T-helper 2 cell treated with Interferon-gamma antibody and Interleukin-4, amounts not matched to agents 5 μg/mL and 100 μg/mL, for 36 hours (primary cell): ENCODE measurements at regions not wholly inside any gene's neighbourhood (a gene's known extent, or its start where the extent isn't known, plus 50 kb on each side); places are given as distances from the start of the nearest gene placed in this dataset.

Experiments
- DNase-seq: peaks from one replicate; pipeline ENCODE4 v3.0.0; 2021; ENCODE audit warnings: low spot score
- H3K27ac Mint-ChIP-seq: one replicate; pipeline ENCODE4 v1.8.0; 2021; ENCODE audit warnings: mild to moderate bottlenecking, mixed read lengths
- H3K27me3 Mint-ChIP-seq: one replicate; pipeline ENCODE4 v1.8.0; 2021; ENCODE audit warnings: low read depth, mixed read lengths
- H3K36me3 Mint-ChIP-seq: one replicate; pipeline ENCODE4 v1.8.0; 2021; ENCODE audit warnings: low read depth, mixed read lengths
- H3K4me1 Mint-ChIP-seq: one replicate; pipeline ENCODE4 v1.8.0; 2021; ENCODE audit warnings: low read depth, mixed read lengths
- H3K4me3 Mint-ChIP-seq: one replicate; pipeline ENCODE4 v1.8.0; 2022; ENCODE audit warnings: mild to moderate bottlenecking, moderate library complexity, mixed read lengths
- H3K9me3 Mint-ChIP-seq: one replicate; pipeline ENCODE4 v1.8.0; 2021; ENCODE audit warnings: mixed read lengths

DNA sequence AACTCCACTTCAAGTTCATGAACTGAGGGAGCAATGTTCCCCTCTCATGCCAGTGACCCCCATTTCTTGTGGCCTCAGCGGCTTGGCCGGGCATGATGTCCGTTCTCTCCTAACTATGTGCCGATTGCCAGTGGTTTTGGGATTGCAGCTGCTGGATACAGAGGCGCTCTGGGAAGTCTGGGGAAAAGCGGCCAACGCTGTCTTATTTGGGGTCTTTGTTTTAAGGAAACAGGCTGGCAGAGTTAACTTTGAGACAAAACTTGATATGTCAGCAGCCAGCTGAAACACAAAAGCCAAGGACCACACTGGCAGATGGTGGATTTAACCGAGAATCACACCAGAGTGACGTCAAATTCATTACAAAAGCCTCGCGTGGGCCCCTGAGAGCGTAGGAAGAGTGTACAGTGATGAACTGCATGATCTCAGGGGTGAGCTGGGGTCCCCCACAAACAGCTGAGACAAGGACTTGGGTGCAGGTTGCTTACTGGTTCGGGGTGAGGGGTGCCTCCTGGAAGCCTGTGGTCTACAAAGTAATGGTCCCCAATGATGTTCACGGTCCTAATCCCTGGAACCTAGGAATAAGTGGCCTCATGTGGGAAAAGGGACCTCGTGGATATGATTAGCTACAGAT lies 180.4 kb downstream of the IRF8 start:
- no peaks in the 10 kb centered on the region for H3K9me3 Mint-ChIP-seq
- no peak overlapping the region for H3K27ac Mint-ChIP-seq
- no peaks in the 10 kb centered on the region for H3K36me3 Mint-ChIP-seq
- DNase-seq: no peak
- H3K4me1 Mint-ChIP-seq: peaks cover 3% of the 10 kb centered on the region
- H3K4me3 Mint-ChIP-seq: no peak overlapping the region
- H3K27me3 Mint-ChIP-seq: peaks cover 6% of the 10 kb centered on the region

DNA sequence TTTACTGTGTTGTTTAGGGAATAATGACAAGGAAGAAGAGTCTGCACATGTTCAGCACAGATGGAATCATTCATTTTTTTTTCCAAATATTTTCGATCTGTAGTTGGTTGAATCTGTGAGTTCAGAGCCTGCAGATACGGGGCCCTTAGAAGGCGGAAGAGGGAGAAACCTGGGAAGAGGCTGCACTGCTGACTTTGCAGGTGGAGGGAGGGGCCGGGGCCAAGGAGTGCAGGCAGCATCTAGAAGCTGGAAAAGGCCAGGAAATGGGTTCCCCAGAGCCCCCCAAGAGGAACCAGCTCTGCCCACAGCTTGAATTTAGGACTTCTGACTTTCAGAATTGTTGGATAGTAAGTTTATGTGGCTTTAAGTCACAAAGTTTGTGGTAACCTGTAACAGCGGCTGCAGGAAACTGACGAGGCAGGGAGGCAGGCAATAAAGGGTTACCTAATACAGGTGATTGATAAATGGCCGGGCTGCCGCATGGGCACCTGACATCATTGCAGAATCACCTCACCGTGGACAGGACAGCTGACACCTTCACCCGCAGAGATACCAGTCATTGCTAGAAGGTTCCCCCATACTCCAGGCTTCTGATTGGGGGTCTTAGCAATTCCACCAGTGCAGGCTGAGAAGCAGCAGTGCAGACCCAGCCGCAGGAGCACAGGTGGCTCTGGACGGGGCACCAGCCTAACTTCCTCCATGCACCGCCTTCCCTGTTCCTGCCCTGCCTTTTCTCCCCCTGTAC lies 181.3 kb downstream of the IRF8 start:
- Mint-ChIP-seq H3K4me3 (no peak overlapping the region), H3K36me3 (no peaks in the 10 kb centered on the region), H3K4me1 (peaks cover 3% of the 10 kb centered on the region), H3K27ac (no peak overlapping the region), H3K9me3 (no peaks in the 10 kb centered on the region), H3K27me3 (peaks cover 6% of the 10 kb centered on the region)
- DNase-seq: no peak

DNA sequence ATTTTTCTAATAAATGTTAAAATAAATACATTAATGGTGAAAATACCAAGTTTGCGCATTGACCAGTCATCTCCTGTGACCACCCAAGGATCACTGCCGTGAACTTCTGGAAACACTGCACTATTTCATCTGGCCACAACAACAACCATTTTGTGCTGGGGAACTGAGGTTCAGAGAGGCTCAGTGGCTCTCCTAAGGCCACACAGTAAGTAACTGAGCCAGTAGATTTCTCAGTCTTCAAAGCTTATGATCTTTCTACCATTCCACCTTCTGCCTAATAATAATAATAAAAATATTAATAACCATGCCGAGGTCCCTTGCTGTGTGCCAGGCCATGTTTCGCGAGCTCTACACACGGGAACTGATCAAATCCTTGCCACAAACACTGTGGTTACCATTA lies 182.0 kb downstream of the IRF8 start:
- DNase-seq: no peak
- H3K27me3 Mint-ChIP-seq: peaks cover 6% of the 10 kb centered on the region
- H3K4me1 Mint-ChIP-seq: no peaks in the 10 kb centered on the region
- no peak overlapping the region for H3K27ac Mint-ChIP-seq
- no peaks in the 10 kb centered on the region for H3K9me3 Mint-ChIP-seq
- no peaks in the 10 kb centered on the region for H3K36me3 Mint-ChIP-seq
- H3K4me3 Mint-ChIP-seq: no peak overlapping the region

DNA sequence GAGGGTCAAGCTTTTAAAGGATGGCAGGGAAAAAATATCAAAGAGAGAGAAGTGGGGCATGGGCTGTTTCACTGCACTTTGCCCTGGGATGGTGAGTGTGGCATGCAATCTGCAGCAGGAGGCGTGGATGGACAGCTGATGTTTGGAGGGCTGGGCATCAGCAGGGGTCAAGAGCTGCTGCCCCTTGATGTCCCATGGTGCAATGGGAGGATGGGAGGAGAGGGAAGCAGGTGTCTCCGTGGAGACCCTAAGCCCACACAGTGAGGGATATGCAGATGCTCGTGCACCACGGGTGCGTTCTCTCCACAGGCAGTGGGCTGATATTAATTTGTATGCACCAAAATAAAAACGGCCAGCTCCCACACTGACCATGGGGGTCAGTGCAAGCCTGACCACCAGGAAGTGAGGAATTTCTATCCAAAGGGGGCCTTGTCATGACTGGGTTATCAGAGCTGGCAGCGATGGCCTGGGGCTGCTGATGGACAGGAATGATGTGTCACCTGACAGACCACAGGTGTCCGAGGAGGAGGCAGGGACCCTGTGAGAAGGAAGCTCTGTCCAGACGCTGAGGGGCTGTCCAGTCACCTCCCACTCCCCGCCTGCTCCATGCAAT lies 183.6 kb downstream of the IRF8 start:
- H3K27me3 Mint-ChIP-seq: peaks cover 6% of the 10 kb centered on the region
- DNase-seq: no peak

DNA sequence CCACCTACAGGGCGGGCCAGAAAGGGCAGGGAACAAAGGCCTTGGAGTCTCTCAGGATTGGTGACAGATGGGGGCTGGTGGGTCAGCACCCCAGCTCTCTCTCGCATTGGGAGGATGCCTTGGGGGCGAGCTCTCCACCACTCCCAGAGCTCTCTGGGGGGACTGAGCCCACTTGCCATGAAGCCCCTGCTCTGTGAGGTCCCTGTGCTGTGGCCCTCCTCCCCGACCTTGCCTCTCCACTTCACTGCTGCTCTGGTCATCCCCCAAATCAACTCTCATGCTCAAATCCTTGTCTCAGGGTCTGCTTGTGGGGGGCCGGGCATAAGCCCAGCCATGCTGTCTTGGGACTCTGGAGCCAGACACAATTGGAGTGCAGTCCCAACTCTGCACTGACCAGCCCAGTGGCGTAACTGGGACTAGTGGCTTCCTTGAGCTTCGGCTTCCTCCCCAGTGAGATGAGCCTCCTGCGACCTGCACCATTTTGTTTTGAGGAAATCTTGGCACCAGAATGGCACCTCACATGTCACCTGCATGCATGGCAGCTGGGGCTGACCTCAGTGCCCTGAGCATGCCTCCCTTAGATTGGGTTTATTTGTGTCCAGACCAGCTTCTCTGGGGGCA lies 184.5 kb downstream of the IRF8 start:
- H3K36me3 Mint-ChIP-seq: no peaks in the 10 kb centered on the region

More for the DNA sequence above, 183.6 kb downstream of the IRF8 start:
- Mint-ChIP-seq H3K36me3 (no peaks in the 10 kb centered on the region), H3K4me3 (no peak overlapping the region), H3K4me1 (peaks cover 5% of the 10 kb centered on the region), H3K9me3 (no peaks in the 10 kb centered on the region), H3K27ac (no peak overlapping the region)

DNA sequence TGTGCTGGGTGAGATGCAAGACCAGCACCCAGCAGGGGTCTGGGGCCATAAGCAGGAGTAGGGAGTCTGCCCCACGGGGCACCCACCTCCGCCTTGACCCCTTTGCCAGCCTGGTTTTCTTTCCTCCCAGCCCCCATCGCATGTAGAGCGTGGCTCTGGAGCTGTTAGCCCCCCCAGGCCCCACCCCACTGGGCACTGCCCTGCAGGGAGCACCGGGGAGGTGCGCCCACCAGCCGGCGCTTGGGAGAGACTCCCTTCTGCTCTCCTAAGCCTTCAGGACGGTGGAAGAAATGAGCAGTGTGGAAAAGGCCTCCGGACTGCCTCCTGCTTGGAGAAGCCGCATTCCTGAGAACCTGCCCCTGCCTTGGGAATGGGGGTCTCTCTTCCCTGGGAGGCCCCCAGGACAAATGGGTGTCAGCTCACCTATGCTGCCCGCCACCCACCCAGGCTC lies 186.2 kb downstream of the IRF8 start:
- Mint-ChIP-seq H3K9me3 (no peaks in the 10 kb centered on the region), H3K27me3 (no peaks in the 10 kb centered on the region), H3K27ac (no peak overlapping the region), H3K4me3 (no peak overlapping the region), H3K36me3 (no peaks in the 10 kb centered on the region), H3K4me1 (peaks cover 10% of the 10 kb centered on the region)
- no peak for DNase-seq

More for the DNA sequence above, 184.5 kb downstream of the IRF8 start:
- DNase-seq: no peak
- Mint-ChIP-seq H3K4me3 (no peak overlapping the region), H3K27ac (no peak overlapping the region), H3K9me3 (no peaks in the 10 kb centered on the region), H3K27me3 (peaks cover 6% of the 10 kb centered on the region), H3K4me1 (peaks cover 5% of the 10 kb centered on the region)

DNA sequence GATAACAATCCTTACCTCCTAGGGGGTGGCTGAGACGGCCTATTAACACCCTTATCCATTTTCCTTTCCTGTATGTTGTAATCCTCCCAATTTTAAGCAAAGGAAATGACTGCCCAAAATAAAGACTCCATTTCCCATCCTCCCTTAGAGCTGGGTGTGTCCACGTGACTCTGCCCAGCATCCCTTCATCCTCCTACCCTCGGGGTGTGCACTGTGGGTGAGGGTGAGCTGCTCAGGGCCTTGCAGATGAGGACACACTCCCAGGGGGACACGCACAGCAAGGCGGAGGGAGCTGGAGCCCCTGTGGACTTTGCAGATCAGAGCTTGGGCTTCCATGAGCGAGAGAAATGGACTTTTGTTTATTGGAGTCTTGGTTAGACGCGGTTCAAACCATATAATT lies 186.8 kb downstream of the IRF8 start:
- Mint-ChIP-seq H3K36me3 (no peaks in the 10 kb centered on the region), H3K9me3 (no peaks in the 10 kb centered on the region), H3K4me1 (peaks cover 12% of the 10 kb centered on the region), H3K27ac (peak overlapping the region; percentile 31), H3K4me3 (no peak overlapping the region), H3K27me3 (no peaks in the 10 kb centered on the region)
- no peak for DNase-seq

DNA sequence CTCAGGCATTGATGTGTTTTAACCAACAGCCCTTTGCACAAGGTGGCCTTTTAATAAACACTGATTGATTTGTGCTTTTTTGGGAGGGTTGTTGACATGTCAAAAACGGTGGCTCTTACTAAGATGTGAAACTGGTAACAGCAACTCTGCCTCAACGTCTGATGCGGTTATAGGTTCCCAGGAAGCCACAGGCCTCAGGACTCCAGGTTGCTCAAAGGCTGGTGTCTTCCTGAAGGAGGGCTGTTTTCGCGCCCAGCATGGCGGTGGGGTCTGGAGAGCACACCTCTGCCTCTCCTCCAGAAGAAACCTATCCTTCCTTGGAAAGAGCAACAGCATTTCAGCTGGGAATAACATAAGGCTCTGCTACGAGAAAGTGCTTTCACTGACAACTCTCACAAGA lies 187.5 kb downstream of the IRF8 start:
- Mint-ChIP-seq H3K27ac (peak overlapping the region; percentile 77), H3K9me3 (no peaks in the 10 kb centered on the region), H3K36me3 (no peaks in the 10 kb centered on the region), H3K4me1 (peaks cover 12% of the 10 kb centered on the region), H3K27me3 (no peaks in the 10 kb centered on the region), H3K4me3 (no peak overlapping the region)
- DNase-seq: no peak

DNA sequence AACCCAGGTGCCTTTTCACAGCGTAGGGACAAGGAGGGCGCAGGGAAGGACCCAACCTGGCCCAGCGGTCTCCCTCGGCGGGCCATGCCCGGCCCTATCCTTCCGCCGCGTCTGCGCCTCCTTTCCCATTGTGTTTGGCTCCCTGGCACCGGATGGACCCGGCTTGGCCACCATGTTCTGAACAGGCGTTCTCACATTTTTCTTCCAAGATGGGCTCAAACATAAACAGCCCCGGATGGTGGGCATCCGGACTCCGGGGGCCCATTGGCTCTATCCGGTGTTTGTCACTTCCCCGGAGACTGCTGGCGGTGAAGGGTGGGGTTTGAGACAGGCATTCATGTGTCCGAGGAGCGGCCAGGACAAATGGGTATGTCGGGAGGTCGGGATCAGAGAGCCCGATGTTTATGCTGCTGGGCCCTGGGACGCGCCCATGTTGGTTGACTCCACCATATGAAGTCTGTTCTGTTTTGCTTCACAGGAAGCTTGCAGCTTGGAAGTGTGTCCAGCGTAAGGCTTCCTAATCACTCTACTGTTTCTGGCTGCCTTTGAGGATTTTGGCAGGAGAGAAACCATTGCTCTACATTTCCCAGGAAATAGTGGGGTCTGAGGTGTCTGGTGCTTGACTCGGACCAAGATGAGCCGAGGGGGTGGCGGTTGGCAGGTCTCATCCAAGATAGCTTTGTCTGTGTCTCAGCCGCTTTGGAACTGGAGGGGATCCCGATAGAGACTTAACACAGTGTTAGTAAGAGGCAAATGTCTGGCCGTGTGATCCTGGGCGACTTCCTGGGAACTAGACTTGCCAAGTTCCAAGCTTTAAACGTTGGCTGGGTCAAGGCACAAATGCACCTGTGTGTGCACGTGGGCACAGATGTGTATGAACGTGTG lies 188.3 kb downstream of the IRF8 start:
- Mint-ChIP-seq H3K27me3 (no peaks in the 10 kb centered on the region), H3K9me3 (no peaks in the 10 kb centered on the region), H3K4me3 (no peak overlapping the region), H3K27ac (peak overlapping the region; percentile 77), H3K36me3 (no peaks in the 10 kb centered on the region), H3K4me1 (peaks cover 12% of the 10 kb centered on the region)
- no peak for DNase-seq

DNA sequence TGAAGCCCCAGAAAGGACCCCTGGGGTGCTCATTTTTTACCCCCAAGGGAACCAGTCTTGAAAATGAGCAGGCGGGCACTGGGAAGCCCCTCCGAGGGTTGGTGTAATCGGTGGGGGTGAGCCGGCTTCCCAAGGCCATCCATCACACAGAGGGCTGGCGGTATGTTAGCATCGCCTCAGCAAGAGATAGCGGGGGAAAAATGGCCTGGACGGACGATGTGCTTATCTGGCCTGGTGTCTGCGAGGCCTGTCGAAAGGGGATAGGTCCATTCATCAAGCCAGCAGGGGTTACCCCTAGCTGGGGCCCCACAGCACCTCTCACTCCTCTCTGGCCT lies 188.9 kb downstream of the IRF8 start:
- H3K27ac Mint-ChIP-seq: no peak overlapping the region
- H3K9me3 Mint-ChIP-seq: no peaks in the 10 kb centered on the region
- no peaks in the 10 kb centered on the region for H3K36me3 Mint-ChIP-seq
- DNase-seq: no peak
- no peak overlapping the region for H3K4me3 Mint-ChIP-seq
- H3K4me1 Mint-ChIP-seq: peaks cover 12% of the 10 kb centered on the region
- H3K27me3 Mint-ChIP-seq: no peaks in the 10 kb centered on the region

DNA sequence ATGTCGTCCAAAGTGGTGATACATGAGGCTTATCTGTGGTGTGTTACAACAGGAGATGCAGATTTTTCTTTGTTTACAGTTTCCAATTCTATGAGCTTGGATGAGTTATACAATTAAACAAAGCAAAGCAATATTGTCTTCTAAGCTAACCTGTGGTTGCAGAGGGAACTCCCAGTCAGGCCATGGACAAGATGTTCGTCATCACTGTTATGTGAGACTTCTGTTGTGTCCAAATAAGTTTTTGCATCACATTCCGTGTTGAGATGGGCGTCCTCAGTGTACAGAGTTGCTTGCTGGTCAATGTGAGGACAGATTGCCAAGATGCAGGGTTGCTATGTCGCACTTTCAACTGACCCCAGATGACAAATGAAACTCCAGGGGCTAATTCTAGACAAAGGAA lies 189.3 kb downstream of the IRF8 start:
- no peaks in the 10 kb centered on the region for H3K9me3 Mint-ChIP-seq
- H3K27ac Mint-ChIP-seq: no peak overlapping the region
- no peak for DNase-seq
- H3K4me1 Mint-ChIP-seq: peaks cover 12% of the 10 kb centered on the region
- no peak overlapping the region for H3K4me3 Mint-ChIP-seq
- H3K27me3 Mint-ChIP-seq: no peaks in the 10 kb centered on the region
- no peaks in the 10 kb centered on the region for H3K36me3 Mint-ChIP-seq

DNA sequence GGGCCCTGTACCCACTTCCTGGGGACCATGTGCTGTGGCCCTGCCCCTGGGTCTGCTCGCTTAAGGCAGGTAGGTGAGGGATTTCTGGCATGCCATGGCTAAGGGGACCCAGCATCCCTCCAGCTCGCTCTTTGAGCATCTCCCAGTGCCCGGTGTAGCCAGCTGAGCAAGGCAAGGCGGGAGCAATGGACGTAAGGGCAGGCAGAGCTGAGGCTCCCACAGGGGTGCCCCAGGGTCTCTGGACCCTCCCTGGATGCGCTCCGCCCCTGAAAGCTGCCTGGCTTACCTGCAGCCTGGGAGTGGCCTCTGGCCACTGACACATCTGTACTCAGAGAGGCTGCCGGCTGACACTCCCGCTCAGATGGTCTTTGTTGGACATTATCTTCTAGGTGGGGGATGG lies 189.9 kb downstream of the IRF8 start:
- no peak for DNase-seq
- no peak overlapping the region for H3K4me3 Mint-ChIP-seq
- H3K4me1 Mint-ChIP-seq: peaks cover 12% of the 10 kb centered on the region

DNA sequence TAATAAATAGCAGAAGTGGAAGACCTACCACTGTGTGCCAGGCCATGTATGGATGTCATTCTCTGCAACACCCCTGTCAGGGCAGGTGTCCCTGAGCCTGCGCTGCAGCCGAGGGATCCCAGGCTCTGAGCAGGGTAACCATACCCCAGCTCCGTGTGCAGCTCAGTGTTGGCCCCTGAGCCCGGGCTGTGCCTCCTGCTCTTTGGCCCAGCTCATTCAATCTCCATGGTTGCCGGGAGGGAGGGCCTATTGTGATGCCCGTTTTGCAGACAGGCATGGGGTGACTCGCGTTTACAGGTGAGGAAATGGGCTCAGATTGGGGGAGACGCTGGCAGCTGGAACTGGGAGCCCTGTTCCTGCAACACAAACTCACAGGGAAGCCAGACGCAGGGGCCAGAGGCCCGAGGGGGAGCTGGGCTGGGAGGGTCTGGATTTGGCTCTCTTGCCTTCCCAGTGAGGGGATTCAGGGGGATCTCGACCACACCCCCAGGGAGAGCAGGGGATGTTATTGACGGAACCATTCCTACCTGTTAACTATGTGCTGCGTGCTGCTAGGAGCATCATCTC lies 190.5 kb downstream of the IRF8 start:
- DNase-seq: no peak
- H3K9me3 Mint-ChIP-seq: no peaks in the 10 kb centered on the region
- H3K4me3 Mint-ChIP-seq: no peak overlapping the region
- no peak overlapping the region for H3K27ac Mint-ChIP-seq
- peaks cover 12% of the 10 kb centered on the region for H3K4me1 Mint-ChIP-seq
- no peaks in the 10 kb centered on the region for H3K27me3 Mint-ChIP-seq
- H3K36me3 Mint-ChIP-seq: no peaks in the 10 kb centered on the region

More for the DNA sequence above, 189.9 kb downstream of the IRF8 start:
- no peaks in the 10 kb centered on the region for H3K9me3 Mint-ChIP-seq
- H3K36me3 Mint-ChIP-seq: no peaks in the 10 kb centered on the region
- no peaks in the 10 kb centered on the region for H3K27me3 Mint-ChIP-seq
- H3K27ac Mint-ChIP-seq: no peak overlapping the region
